WI38 (cell line): ENCODE measurements at regions not wholly inside any gene's neighbourhood (a gene's known extent, or its start where the extent isn't known, plus 50 kb on each side); places are given as distances from the start of the nearest gene placed in this dataset.

ENCODE experiments used
- H3K4me3 ChIP-seq: 2 replicates; pipeline ENCODE4 v1.5.1; 2011; ENCODE audit warnings: low read depth, mild to moderate bottlenecking, control low read depth, low read length
- CTCF ChIP-seq: IDR thresholded peaks from 2 replicates; pipeline ENCODE4 v1.5.1; 2012; ENCODE audit warnings: low read depth, mild to moderate bottlenecking, control low read depth, low read length

DNA sequence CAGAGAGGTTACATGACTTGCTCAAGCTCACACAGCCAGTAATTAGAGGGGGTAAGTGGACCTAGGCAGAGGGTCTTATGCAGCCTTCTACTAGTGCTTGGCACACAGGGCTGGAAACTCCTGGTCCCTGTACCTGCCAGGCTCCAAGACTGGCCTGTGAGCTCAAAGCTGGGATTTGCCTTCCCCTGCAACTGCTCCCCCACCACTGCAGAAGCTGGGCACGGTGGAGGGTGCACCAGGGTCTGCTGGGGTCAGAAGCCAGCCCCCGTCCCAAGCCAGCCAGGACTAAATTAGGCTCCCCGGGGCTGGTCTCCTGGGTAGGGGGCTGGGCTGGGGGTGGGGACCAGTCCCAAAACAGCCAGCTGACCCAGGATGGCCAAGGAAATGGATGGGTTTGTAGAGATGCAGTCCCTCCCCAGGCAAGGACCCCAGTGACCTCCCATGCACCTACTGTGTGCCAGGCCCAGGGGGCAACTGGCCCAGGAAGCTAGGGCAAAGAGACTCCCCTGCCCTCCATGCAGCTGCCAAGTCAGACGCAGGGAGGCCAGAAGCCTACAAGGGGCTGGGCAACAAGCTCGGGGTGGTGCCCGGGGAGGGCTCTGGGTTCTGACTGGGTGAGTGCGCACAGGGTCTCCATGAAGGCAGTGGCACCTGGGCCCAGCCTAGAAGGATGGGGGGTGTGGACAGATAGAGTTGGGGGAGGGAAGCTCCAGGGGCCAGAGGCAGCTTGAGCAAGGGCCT, 51.8 kb upstream of the LINGO1 start:
- H3K4me3 ChIP-seq: no peak overlapping the region
- no peak for TF ChIP-seq CTCF

DNA sequence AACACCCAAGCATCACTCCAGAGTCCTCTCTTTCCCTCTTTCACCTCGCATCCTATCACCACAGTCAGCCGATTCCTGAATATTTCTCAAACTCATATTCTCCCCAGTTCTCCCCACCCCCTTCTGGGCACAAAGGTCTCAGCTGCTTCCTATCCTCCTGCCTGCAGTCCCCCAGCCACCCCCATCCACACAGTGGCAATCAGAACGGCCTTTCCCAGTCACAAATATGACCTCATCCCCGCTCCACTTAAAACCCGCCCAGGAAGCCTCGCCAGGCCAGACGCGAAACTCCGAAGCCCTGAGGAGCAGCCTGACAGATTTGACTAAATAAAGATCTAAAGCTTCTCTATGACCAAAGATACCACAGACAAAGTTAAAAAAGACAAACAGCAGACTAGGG, 49.9 kb upstream of the LINGO1 start:
- no peak for TF ChIP-seq CTCF
- H3K4me3 ChIP-seq: no peak overlapping the region
